ENCODE measurements at regions not wholly inside any gene's neighbourhood (a gene's known extent, or its start where the extent isn't known, plus 50 kb on each side); places are given as distances from the start of the nearest gene placed in this dataset.

- H3K18ac ChIP-seq (ENCODE audit: insufficient read length, low read depth, low read length) = no peak overlapping the region
- no peaks in the 10 kb centered on the region for H3K9me3 ChIP-seq (ENCODE audit: control insufficient read depth, low read depth, low read length)
- no peaks in the 10 kb centered on the region for H3K9me3 Mint-ChIP-seq
- no peak overlapping the region for H4K91ac ChIP-seq (ENCODE audit: insufficient read length, low read depth, low read length)
- no peak overlapping the region for H2BK20ac ChIP-seq (ENCODE audit: low read depth, low read length, poor library complexity, severe bottlenecking)
- H2BK15ac ChIP-seq (ENCODE audit: low read depth, low read length) = no peak overlapping the region
- H4K20me1 ChIP-seq (ENCODE audit: control insufficient read depth, insufficient read depth, insufficient read length) = no peaks in the 10 kb centered on the region
- no peak overlapping the region for H2AK5ac ChIP-seq (ENCODE audit: insufficient read length, low read length)
- no peaks in the 10 kb centered on the region for H3K79me1 ChIP-seq (ENCODE audit: insufficient read depth, low read depth, low read length, poor library complexity, severe bottlenecking)
- H3K27ac Mint-ChIP-seq = no peak overlapping the region
- TF ChIP-seq CTCF (conservative IDR thresholded peaks at IDR 0.05) = no peak
- no peak overlapping the region for H4K5ac ChIP-seq (ENCODE audit: insufficient read length, low read depth, low read length)
- H3K36me3 Mint-ChIP-seq (ENCODE audit: insufficient read depth in 1 of 3, low read depth in 3 of 3) = no peaks in the 10 kb centered on the region
- H3K4me2 ChIP-seq (ENCODE audit: insufficient read depth, insufficient read length, low read length) = no peak overlapping the region
- no peaks in the 10 kb centered on the region; the same call in 1 of the 2 replicates for H3K27me3 ChIP-seq (ENCODE audit: insufficient read depth, low read length)
- H3K79me2 ChIP-seq (ENCODE audit: insufficient read depth, low read length) = no peaks in the 10 kb centered on the region
- H3T11ph ChIP-seq (ENCODE audit: low read length) = no peak overlapping the region
- WGBS (ENCODE audit: extremely low coverage, insufficient read length, low lambda C conversion rate) = no CpG with 5 or more reads among the region's 2 CpGs
- no peak overlapping the region for H4K8ac ChIP-seq (replicated peaks; ENCODE audit: insufficient read length, low read depth, low read length)
- no peak overlapping the region for H2AFZ ChIP-seq (ENCODE audit: low read length)
- no peak overlapping the region for H2BK12ac ChIP-seq (ENCODE audit: insufficient read length, low read depth, low read length)
- no peak for DNase-seq
- H3K56ac ChIP-seq (ENCODE audit: insufficient read length, low read depth, low read length) = no peak overlapping the region
- H3K14ac ChIP-seq (ENCODE audit: insufficient read depth, low read length) = no peak overlapping the region
- H3K23me2 ChIP-seq (ENCODE audit: insufficient read length, low read depth, low read length, poor library complexity, severe bottlenecking) = no peaks in the 10 kb centered on the region
- H3K9ac ChIP-seq (ENCODE audit: extremely low read depth, insufficient read length, low read length) = no peak overlapping the region
- no peak overlapping the region for H3K4me3 Mint-ChIP-seq
- no peak overlapping the region for H2BK5ac ChIP-seq (ENCODE audit: insufficient read length, low read length)
- H2BK120ac ChIP-seq (ENCODE audit: low read depth, low read length, poor library complexity, severe bottlenecking) = no peak overlapping the region
- no peak overlapping the region for H3K27ac ChIP-seq (ENCODE audit: insufficient read length, low read depth, low read length)
- H3K4ac ChIP-seq (ENCODE audit: low read depth, low read length) = no peak overlapping the region
- H3K4me1 Mint-ChIP-seq = peaks cover 7 to 9% of the 10 kb centered on the region in 2 experiments
- H3K23ac ChIP-seq (ENCODE audit: insufficient read length, low read depth, low read length) = no peak overlapping the region
- H3K4me1 ChIP-seq (ENCODE audit: insufficient read depth, low read length) = no peaks in the 10 kb centered on the region
- H3K27me3 Mint-ChIP-seq (ENCODE audit: low read depth) = peaks cover 9% of the 10 kb centered on the region
Observed at GRCh38 chr1:34452451-34452850, 275.7 kb downstream of the C1orf94 start.

Data from H9 (cell line).